ENCODE measurements at regions not wholly inside any gene's neighbourhood (a gene's known extent, or its start where the extent isn't known, plus 50 kb on each side); places are given as distances from the start of the nearest gene placed in this dataset.

GRCh38 chr14:38047195-38047902 is 160.4 kb upstream of the SSTR1 start (continued):
- no peak for TF ChIP-seq PRDM4 (tag by site-specific recombination; IDR thresholded peaks at IDR 0.05)
- TF ChIP-seq OSR2 (tag by site-specific recombination; IDR thresholded peaks at IDR 0.05) = no peak
- no peak for TF ChIP-seq ZSCAN16 (tag by site-specific recombination; IDR thresholded peaks at IDR 0.05)
- no peak for TF ChIP-seq ZNF248 (tag by site-specific recombination; IDR thresholded peaks at IDR 0.05)
- no peak for TF ChIP-seq INSM2 (tag by site-specific recombination; IDR thresholded peaks at IDR 0.05)
- TF ChIP-seq ZNF548 (tag by site-specific recombination; IDR thresholded peaks at IDR 0.05) = no peak

GRCh38 chr14:38053666-38054065 is 154.0 kb upstream of the SSTR1 start:
- H3K4me3 ChIP-seq (ENCODE audit: low read depth, low read length) = no peak overlapping the region
- CTCF ChIA-PET = no interaction called here
- H3K4me1 ChIP-seq (ENCODE audit: control insufficient read depth, insufficient read depth, low read length) = no peaks in the 10 kb centered on the region
- no peaks in the 10 kb centered on the region for H3K36me3 ChIP-seq (ENCODE audit: control insufficient read depth in 2 of 2, insufficient read depth in 1 of 2, low read length in 2 of 2)
- no peaks in the 10 kb centered on the region for H3K9me3 ChIP-seq (ENCODE audit: control insufficient read depth, insufficient read depth, low read depth, low read length)
- no peak overlapping the region for H3K27ac ChIP-seq (ENCODE audit: extremely low read depth, low read depth, low read length)
- POLR2A ChIA-PET = no interaction called here
- TF ChIP-seq ZFP69B (tag by site-specific recombination; IDR thresholded peaks at IDR 0.05) = no peak
- TF ChIP-seq ZNF335 (tag by site-specific recombination; conservative IDR thresholded peaks at IDR 0.05) = no peak
- TF ChIP-seq ZNF624 (tag by site-specific recombination; IDR thresholded peaks at IDR 0.05) = no peak
- TF ChIP-seq ZNF777 (tag by site-specific recombination; IDR thresholded peaks at IDR 0.05; ENCODE audit: borderline replicate concordance) = no peak
- no peak for TF ChIP-seq ZNF26 (tag by site-specific recombination; IDR thresholded peaks at IDR 0.05)
- TF ChIP-seq ZNF529 (tag by site-specific recombination; IDR thresholded peaks at IDR 0.05; ENCODE audit: insufficient replicate concordance) = no peak
- TF ChIP-seq ZBTB48 (tag by site-specific recombination; IDR thresholded peaks at IDR 0.05) = no peak
- no peak for TF ChIP-seq KLF7 (tag by site-specific recombination; IDR thresholded peaks at IDR 0.05; ENCODE audit: borderline replicate concordance)
- no peak for TF ChIP-seq REPIN1 (tag by site-specific recombination; IDR thresholded peaks at IDR 0.05; ENCODE audit: low read depth)
- no peak for TF ChIP-seq ZNF324 (tag by site-specific recombination; IDR thresholded peaks at IDR 0.05)
- no peak for TF ChIP-seq PRDM2 (tag by site-specific recombination; IDR thresholded peaks at IDR 0.05; ENCODE audit: borderline replicate concordance)
- no peak for TF ChIP-seq ZNF580 (tag by site-specific recombination; IDR thresholded peaks at IDR 0.05)
- TF ChIP-seq ZNF514 (tag by site-specific recombination; IDR thresholded peaks at IDR 0.05) = no peak
- no peak for TF ChIP-seq HIC1 (tag by site-specific recombination; IDR thresholded peaks at IDR 0.05)
- TF ChIP-seq ELK4 (IDR thresholded peaks at IDR 0.05; ENCODE audit: borderline replicate concordance, low read depth, low read length) = no peak
